Stimulated activated naive CD8-positive, alpha-beta T cell treated with anti-CD3 and anti-CD28 coated beads, Interleukin-15, Interleukin-2, amounts not matched to agents 100 ng/mL and 50 ng/mL, for 24 hours (primary cell): ENCODE measurements at regions not wholly inside any gene's neighbourhood (a gene's known extent, or its start where the extent isn't known, plus 50 kb on each side); places are given as distances from the start of the nearest gene placed in this dataset.

ENCODE experiments used
- H3K27ac Mint-ChIP-seq: one replicate; pipeline ENCODE4 v1.8.0; 2021; ENCODE audit warnings: mild to moderate bottlenecking, mixed read lengths
- H3K27me3 Mint-ChIP-seq: one replicate; pipeline ENCODE4 v1.8.0; 2021; ENCODE audit warnings: mixed read lengths
- H3K36me3 Mint-ChIP-seq: one replicate; pipeline ENCODE4 v1.8.0; 2021; ENCODE audit warnings: low read depth, mixed read lengths
- H3K4me1 Mint-ChIP-seq: one replicate; pipeline ENCODE4 v1.8.0; 2021; ENCODE audit warnings: low read depth, mixed read lengths
- H3K4me3 Mint-ChIP-seq: one replicate; pipeline ENCODE4 v1.8.0; 2021; ENCODE audit warnings: mild to moderate bottlenecking, mixed read lengths
- H3K9me3 Mint-ChIP-seq: one replicate; pipeline ENCODE4 v1.8.0; 2021; ENCODE audit warnings: mixed read lengths

GRCh38 chr2:220857368-220857767 lies 714.7 kb downstream of the EPHA4 start:
- H3K36me3 Mint-ChIP-seq, result no peaks in the 10 kb centered on the region
- no peak overlapping the region for H3K4me3 Mint-ChIP-seq
- no peak overlapping the region for H3K27ac Mint-ChIP-seq
- no peaks in the 10 kb centered on the region for H3K9me3 Mint-ChIP-seq
- no peaks in the 10 kb centered on the region for H3K27me3 Mint-ChIP-seq
- H3K4me1 Mint-ChIP-seq, result no peaks in the 10 kb centered on the region

- Mint-ChIP-seq H3K27me3 (no peaks in the 10 kb centered on the region), H3K4me3 (no peak overlapping the region), H3K4me1 (no peaks in the 10 kb centered on the region), H3K36me3 (no peaks in the 10 kb centered on the region), H3K9me3 (no peaks in the 10 kb centered on the region), H3K27ac (no peak overlapping the region)
Measured at GRCh38 chr2:220858101-220858500, 714.0 kb downstream of the EPHA4 start.

- no peak overlapping the region for H3K27ac Mint-ChIP-seq
- H3K9me3 Mint-ChIP-seq, result peaks cover 11% of the 10 kb centered on the region
- no peaks in the 10 kb centered on the region for H3K27me3 Mint-ChIP-seq
- H3K4me1 Mint-ChIP-seq, result no peaks in the 10 kb centered on the region
- no peak overlapping the region for H3K4me3 Mint-ChIP-seq
- H3K36me3 Mint-ChIP-seq, result no peaks in the 10 kb centered on the region
Measured at GRCh38 chr2:220871909-220872308, 700.2 kb downstream of the EPHA4 start.

GRCh38 chr2:220876080-220876824 lies 695.9 kb downstream of the EPHA4 start:
- H3K4me3 Mint-ChIP-seq, result no peak overlapping the region
- H3K27me3 Mint-ChIP-seq, result no peaks in the 10 kb centered on the region
- H3K36me3 Mint-ChIP-seq, result no peaks in the 10 kb centered on the region
- H3K9me3 Mint-ChIP-seq, result peaks cover 5% of the 10 kb centered on the region
- H3K4me1 Mint-ChIP-seq, result no peaks in the 10 kb centered on the region
- no peak overlapping the region for H3K27ac Mint-ChIP-seq

GRCh38 chr2:220877491-220877890 lies 694.6 kb downstream of the EPHA4 start:
- H3K27ac Mint-ChIP-seq, result no peak overlapping the region
- no peak overlapping the region for H3K4me3 Mint-ChIP-seq
- no peaks in the 10 kb centered on the region for H3K27me3 Mint-ChIP-seq
- no peaks in the 10 kb centered on the region for H3K36me3 Mint-ChIP-seq
- H3K4me1 Mint-ChIP-seq, result no peaks in the 10 kb centered on the region
- H3K9me3 Mint-ChIP-seq, result peaks cover 5% of the 10 kb centered on the region

GRCh38 chr2:220877897-220878296 lies 694.2 kb downstream of the EPHA4 start:
- Mint-ChIP-seq H3K36me3 (no peaks in the 10 kb centered on the region), H3K27ac (no peak overlapping the region), H3K9me3 (peaks cover 5% of the 10 kb centered on the region), H3K4me1 (no peaks in the 10 kb centered on the region), H3K4me3 (no peak overlapping the region), H3K27me3 (no peaks in the 10 kb centered on the region)

GRCh38 chr2:220880623-220881596 lies 691.2 kb downstream of the EPHA4 start:
- H3K36me3 Mint-ChIP-seq, result no peaks in the 10 kb centered on the region
- no peaks in the 10 kb centered on the region for H3K4me1 Mint-ChIP-seq
- H3K9me3 Mint-ChIP-seq, result no peaks in the 10 kb centered on the region
- H3K27me3 Mint-ChIP-seq, result no peaks in the 10 kb centered on the region
- H3K27ac Mint-ChIP-seq, result no peak overlapping the region
- H3K4me3 Mint-ChIP-seq, result no peak overlapping the region

- Mint-ChIP-seq H3K36me3 (no peaks in the 10 kb centered on the region), H3K27ac (no peak overlapping the region), H3K9me3 (no peaks in the 10 kb centered on the region), H3K27me3 (no peaks in the 10 kb centered on the region), H3K4me3 (no peak overlapping the region), H3K4me1 (no peaks in the 10 kb centered on the region)
Measured at GRCh38 chr2:220882507-220882906, 689.6 kb downstream of the EPHA4 start.

GRCh38 chr2:220885593-220885992 lies 686.5 kb downstream of the EPHA4 start:
- Mint-ChIP-seq H3K27me3 (no peaks in the 10 kb centered on the region), H3K36me3 (no peaks in the 10 kb centered on the region), H3K9me3 (no peaks in the 10 kb centered on the region), H3K4me1 (no peaks in the 10 kb centered on the region), H3K27ac (no peak overlapping the region), H3K4me3 (no peak overlapping the region)

GRCh38 chr2:220887271-220887870 lies 684.7 kb downstream of the EPHA4 start:
- Mint-ChIP-seq H3K27me3 (no peaks in the 10 kb centered on the region), H3K27ac (no peak overlapping the region), H3K4me3 (no peak overlapping the region), H3K36me3 (no peaks in the 10 kb centered on the region), H3K4me1 (no peaks in the 10 kb centered on the region), H3K9me3 (no peaks in the 10 kb centered on the region)

GRCh38 chr2:220887876-220888275 lies 684.2 kb downstream of the EPHA4 start:
- Mint-ChIP-seq H3K27me3 (no peaks in the 10 kb centered on the region), H3K4me1 (no peaks in the 10 kb centered on the region), H3K36me3 (no peaks in the 10 kb centered on the region), H3K4me3 (no peak overlapping the region), H3K27ac (no peak overlapping the region), H3K9me3 (no peaks in the 10 kb centered on the region)

- Mint-ChIP-seq H3K36me3 (no peaks in the 10 kb centered on the region), H3K4me3 (no peak overlapping the region), H3K9me3 (no peaks in the 10 kb centered on the region), H3K27ac (no peak overlapping the region), H3K4me1 (no peaks in the 10 kb centered on the region), H3K27me3 (no peaks in the 10 kb centered on the region)
Measured at GRCh38 chr2:220890931-220891330, 681.2 kb downstream of the EPHA4 start.

GRCh38 chr2:220891405-220891804 lies 680.7 kb downstream of the EPHA4 start:
- Mint-ChIP-seq H3K27ac (no peak overlapping the region), H3K4me1 (no peaks in the 10 kb centered on the region), H3K9me3 (no peaks in the 10 kb centered on the region), H3K27me3 (no peaks in the 10 kb centered on the region), H3K36me3 (no peaks in the 10 kb centered on the region), H3K4me3 (no peak overlapping the region)

- Mint-ChIP-seq H3K27ac (no peak overlapping the region), H3K4me1 (no peaks in the 10 kb centered on the region), H3K9me3 (no peaks in the 10 kb centered on the region), H3K4me3 (no peak overlapping the region), H3K27me3 (no peaks in the 10 kb centered on the region), H3K36me3 (no peaks in the 10 kb centered on the region)
Measured at GRCh38 chr2:220892018-220892634, 680.0 kb downstream of the EPHA4 start.

GRCh38 chr2:220893411-220893810 lies 678.7 kb downstream of the EPHA4 start:
- no peak overlapping the region for H3K27ac Mint-ChIP-seq
- no peak overlapping the region for H3K4me3 Mint-ChIP-seq
- H3K9me3 Mint-ChIP-seq, result no peaks in the 10 kb centered on the region
- no peaks in the 10 kb centered on the region for H3K36me3 Mint-ChIP-seq
- no peaks in the 10 kb centered on the region for H3K27me3 Mint-ChIP-seq
- no peaks in the 10 kb centered on the region for H3K4me1 Mint-ChIP-seq
